HL-60/S4 treated with phorbol 12-myristate 13-acetate at 8.2 ng/mL for 4 days and 3 days (cell line): ENCODE measurements at regions not wholly inside any gene's neighbourhood (a gene's known extent, or its start where the extent isn't known, plus 50 kb on each side); places are given as distances from the start of the nearest gene placed in this dataset.

Experiments
- in situ Hi-C: fragments of 300-500 bp; cut with MboI; formaldehyde crosslinking; loops from 2 replicates; pipeline ENCODE4 v1.15.0; 2022; ENCODE audit warnings: low sequenced_read_pairs

GRCh38 chr11:116459185-116460045, 313.4 kb downstream of the BUD13 start:
- in situ Hi-C loops: no loop called here

GRCh38 chr11:116458546-116458945, 314.2 kb downstream of the BUD13 start:
- in situ Hi-C loops: no loop called here

- in situ Hi-C loops: no loop called here
These were observed 315.3 kb downstream of the BUD13 start for GRCh38 chr11:116457336-116458007.

- in situ Hi-C loops: no loop called here
These were observed 317.8 kb downstream of the BUD13 start for GRCh38 chr11:116454951-116455350.

- in situ Hi-C loops: no loop called here
These were observed 318.7 kb downstream of the BUD13 start for GRCh38 chr11:116454020-116454645.

GRCh38 chr11:116452461-116452860, 320.3 kb downstream of the BUD13 start:
- in situ Hi-C loops: no loop called here

- in situ Hi-C loops: no loop called here
These were observed 323.3 kb downstream of the BUD13 start for GRCh38 chr11:116449522-116449921.

GRCh38 chr11:116446048-116446941, 326.5 kb downstream of the BUD13 start:
- in situ Hi-C loops: no loop called here

- in situ Hi-C loops: no loop called here
These were observed 327.4 kb downstream of the BUD13 start for GRCh38 chr11:116445108-116446047.

GRCh38 chr11:116442238-116442752, 330.5 kb downstream of the BUD13 start:
- in situ Hi-C loops: no loop called here

GRCh38 chr11:116439361-116439677, 333.5 kb downstream of the BUD13 start:
- in situ Hi-C loops: no loop called here

GRCh38 chr11:116438651-116439360, 334.0 kb downstream of the BUD13 start:
- in situ Hi-C loops: no loop called here

- in situ Hi-C loops: no loop called here
These were observed 337.8 kb downstream of the BUD13 start for GRCh38 chr11:116434986-116435385.

GRCh38 chr11:116432301-116432700, 340.5 kb downstream of the BUD13 start:
- in situ Hi-C loops: no loop called here

GRCh38 chr11:116431842-116432241, 340.9 kb downstream of the BUD13 start:
- in situ Hi-C loops: no loop called here

- in situ Hi-C loops: no loop called here
These were observed 344.2 kb downstream of the BUD13 start for GRCh38 chr11:116428638-116428975.

GRCh38 chr11:116427903-116428637, 344.7 kb downstream of the BUD13 start:
- in situ Hi-C loops: no loop called here

- in situ Hi-C loops: no loop called here
These were observed 345.4 kb downstream of the BUD13 start for GRCh38 chr11:116427337-116427902.
